Hepatocyte (in vitro differentiated cells): ENCODE measurements at regions not wholly inside any gene's neighbourhood (a gene's known extent, or its start where the extent isn't known, plus 50 kb on each side); places are given as distances from the start of the nearest gene placed in this dataset.

Experiments
- EZH2 ChIP-seq: fragments of 200-600 bp; sonication (generic); IDR thresholded peaks from 2 replicates; pipeline ENCODE4 v1.6.1; 2016; ENCODE audit warnings: antibody characterized with exemption, mild to moderate bottlenecking, borderline replicate concordance
- EZH2phosphoT487 ChIP-seq: fragments of 200-600 bp; sonication (generic); IDR thresholded peaks from one replicate; pipeline ENCODE4 v1.6.1; 2018; ENCODE audit warnings: antibody characterized with exemption, mild to moderate bottlenecking, low read depth, moderate library complexity; ENCODE audit not compliant: unreplicated experiment, severe bottlenecking
- TF ChIP-seq, protein P1 (sequence below): fragments of 200-600 bp; sonication (generic); IDR thresholded peaks from 2 replicates; pipeline ENCODE4 v1.5.1; 2016; ENCODE audit warnings: antibody characterized with exemption, mild to moderate bottlenecking; ENCODE audit not compliant: poor library complexity

DNA sequence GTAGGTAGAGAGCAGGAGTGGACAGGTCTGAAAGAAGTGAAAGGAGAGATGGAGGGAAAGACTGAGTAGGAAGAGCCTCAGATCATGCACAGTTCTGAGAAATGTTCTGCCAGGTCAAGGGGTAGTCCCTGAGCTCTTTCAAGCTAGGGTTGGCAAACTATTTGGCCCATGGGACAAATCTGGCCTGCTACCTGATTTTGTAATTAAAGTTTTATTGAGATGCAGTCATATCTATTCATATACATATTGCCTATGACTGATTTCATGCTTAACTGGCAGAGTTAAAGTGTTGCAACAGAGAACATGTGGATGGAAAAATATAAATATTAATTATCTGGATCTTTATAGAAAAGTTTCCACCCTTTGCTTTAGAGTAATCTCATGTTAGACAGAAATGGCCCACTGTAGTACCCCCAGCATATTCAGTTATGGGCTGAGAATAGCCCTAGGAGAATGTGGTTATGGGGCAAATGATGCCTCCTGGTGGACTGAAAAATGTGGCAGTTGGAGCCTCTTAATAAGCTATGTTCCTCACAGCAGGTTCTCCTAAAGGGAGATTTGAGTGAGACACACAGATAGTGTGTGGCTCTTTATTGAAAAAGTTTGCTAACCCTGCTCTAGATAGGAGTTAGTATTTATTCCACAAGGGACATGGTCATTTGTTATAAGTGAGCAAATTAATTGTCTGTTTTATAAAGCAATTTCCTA lies 476.9 kb downstream of the LRIG3 start:
- TF ChIP-seq, protein P1, sequence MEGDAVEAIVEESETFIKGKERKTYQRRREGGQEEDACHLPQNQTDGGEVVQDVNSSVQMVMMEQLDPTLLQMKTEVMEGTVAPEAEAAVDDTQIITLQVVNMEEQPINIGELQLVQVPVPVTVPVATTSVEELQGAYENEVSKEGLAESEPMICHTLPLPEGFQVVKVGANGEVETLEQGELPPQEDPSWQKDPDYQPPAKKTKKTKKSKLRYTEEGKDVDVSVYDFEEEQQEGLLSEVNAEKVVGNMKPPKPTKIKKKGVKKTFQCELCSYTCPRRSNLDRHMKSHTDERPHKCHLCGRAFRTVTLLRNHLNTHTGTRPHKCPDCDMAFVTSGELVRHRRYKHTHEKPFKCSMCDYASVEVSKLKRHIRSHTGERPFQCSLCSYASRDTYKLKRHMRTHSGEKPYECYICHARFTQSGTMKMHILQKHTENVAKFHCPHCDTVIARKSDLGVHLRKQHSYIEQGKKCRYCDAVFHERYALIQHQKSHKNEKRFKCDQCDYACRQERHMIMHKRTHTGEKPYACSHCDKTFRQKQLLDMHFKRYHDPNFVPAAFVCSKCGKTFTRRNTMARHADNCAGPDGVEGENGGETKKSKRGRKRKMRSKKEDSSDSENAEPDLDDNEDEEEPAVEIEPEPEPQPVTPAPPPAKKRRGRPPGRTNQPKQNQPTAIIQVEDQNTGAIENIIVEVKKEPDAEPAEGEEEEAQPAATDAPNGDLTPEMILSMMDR, result peak; percentile 45
- TF ChIP-seq EZH2 (no peak), EZH2phosphoT487 (no peak)
